ENCODE measurements at regions not wholly inside any gene's neighbourhood (a gene's known extent, or its start where the extent isn't known, plus 50 kb on each side); places are given as distances from the start of the nearest gene placed in this dataset.

DNA sequence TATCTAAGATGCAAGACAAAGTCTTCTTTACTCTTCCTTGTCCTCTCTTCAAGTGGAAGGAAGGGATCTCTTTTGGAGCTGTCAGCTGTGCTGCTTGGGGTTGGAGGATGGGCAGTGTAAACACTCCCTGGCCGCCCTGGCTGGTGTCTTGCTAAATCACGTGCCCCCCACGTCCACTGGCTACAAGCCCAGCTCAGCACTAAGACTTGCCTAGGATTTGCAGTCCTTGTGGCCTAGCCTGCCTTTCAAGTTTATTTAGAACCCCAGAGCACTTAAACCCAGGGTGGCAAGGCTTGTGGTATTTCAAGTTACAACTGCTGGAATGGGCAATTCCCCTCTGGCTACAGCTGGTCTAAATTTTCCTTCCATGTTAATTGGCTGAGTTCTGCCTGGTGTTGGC is 272.4 kb upstream of the MYO3A start:
- no peak for DNase-seq

DNA sequence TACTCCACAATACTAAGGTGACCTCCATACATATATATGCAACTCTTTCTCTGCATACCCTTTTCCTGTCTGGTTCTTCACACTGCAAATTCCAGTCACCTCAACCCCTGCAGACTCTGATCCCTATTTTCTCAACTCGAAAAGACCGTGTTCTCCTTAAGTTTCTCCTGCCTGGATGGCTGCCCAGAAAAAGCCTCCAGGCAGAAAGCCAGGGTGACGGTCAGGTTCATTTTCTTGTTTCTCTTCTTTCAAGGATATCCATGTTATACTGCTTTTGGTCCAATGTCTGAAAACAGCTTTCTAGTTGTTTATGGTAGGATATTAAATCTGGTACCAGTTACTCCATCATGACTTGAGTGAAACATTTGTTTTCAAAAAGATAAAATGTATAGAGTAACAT is 267.8 kb upstream of the MYO3A start:
- no peak for DNase-seq

DNA sequence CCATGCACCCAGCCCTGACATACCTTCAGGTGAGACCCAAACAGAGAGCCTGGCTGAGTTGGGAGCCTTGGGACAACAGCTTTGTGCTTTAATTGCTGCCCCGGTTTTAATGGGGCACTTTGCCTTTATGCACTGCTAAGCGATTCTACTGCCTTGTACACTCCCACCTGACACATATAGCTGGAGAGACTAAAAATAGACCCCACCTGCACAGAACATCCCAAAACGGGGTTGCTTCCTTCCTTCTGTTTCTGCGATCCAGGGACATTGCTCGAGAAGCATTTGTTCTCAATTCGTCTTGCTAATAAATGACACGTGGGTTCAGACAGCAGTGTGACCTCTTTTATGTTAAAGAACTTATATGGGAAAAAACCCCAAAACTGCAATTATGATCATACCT is 258.8 kb upstream of the MYO3A start:
- DNase-seq: no peak

DNA sequence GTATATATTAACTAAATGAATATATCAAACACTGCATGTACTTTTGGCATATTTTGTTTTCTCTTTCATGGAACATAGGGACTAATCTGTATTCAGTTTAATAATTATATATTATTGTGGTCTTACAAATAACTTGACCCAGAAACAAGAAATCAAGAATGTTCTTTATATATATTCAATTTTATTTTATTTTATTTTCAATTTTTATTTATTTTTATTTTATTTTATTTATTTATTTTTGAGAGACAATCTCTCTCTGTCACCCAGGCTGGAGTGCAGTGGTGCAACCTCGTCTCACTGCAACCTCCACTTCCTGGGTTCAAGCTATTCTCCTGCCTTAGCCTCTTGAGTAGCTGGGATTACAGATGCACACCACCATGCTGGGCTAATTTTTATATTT is 258.4 kb upstream of the MYO3A start:
- no peak for DNase-seq

DNA sequence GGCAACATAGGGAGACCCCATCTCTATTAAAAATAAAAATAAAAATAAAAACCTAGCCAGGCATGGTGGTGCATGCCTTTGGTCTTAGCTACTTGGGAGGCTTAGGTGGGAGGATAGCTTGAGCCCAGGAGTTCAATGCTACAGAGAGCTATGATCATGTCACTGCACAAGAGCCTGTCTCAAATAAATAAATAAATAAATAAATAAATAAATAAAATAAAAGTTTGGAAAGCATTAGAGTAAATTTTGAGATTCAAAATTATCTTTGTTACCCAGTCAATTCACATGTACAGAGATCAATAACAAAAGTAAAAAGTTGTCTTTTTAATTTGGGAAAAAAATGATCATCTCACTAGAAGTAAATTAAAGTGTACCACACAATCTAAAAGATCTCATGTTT is 255.8 kb upstream of the MYO3A start:
- no peak for DNase-seq

DNA sequence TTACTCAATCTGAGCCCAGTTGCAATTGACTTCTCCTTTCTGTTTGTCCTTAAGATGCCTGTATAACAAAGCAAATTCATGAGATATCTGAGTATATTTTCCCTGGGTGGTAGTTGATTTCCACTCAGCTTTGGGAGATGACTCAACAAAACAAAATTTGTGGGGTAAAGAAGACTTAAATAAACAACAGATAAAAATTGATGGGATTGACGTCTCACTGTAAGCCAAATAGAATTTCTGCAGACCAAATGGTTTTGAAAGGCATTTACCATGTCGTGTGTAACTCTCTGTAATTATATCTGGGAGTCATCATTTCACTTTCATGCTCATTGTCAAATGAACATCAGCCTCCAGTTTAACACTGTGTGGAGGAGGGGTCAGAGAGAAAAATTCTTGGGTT is 255.4 kb upstream of the MYO3A start:
- DNase-seq: no peak

DNA sequence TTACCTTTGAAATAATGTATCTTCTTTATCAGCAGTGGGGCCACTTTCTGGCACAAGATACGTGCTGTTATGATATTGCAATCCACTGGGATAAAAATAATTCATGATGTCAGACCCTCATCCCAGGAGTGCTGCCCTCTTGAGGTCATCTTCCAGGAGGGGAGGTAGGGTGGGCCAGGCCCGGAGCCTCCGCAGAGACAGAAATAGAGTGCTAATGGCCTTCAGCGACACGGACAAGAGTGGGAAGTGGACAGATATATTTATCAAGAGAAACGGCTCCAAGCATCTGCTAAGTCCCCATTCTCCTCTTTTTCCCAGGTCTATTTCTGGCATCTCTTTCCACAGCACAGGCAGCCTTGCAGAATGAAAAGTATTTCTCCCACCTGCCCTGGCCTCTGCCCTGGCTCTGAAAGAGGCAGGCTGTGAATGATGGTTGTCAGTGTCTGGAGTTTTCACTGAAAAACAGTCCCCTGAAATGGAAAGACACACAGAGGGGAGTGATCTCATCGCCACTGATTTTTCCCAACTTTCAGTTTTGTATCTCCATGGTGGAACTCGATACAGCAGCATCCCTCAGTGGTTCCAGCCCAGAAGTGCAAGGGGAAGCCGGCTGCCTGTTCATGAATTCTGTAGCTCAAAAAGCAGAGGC is 251.7 kb upstream of the MYO3A start:
- no peak for DNase-seq

DNA sequence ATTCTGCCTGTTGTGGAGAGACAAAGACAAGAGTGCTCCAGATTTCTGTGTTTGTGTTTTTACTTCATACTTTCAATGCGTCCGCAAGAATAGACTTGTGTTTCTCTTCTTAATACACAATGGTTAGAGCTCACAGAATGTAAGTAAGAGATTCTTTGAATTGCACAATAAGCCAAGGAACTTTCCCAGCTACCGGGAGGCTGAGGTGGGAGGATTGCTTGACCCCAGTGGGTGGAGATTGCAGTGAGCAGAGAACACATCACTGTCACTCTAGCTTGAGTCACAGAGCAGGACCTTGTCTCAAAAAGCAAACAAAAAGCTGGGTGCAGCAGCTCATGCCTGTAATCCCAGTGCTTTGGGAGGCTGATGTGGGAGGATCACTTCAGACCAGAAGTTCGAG is 250.7 kb upstream of the MYO3A start:
- DNase-seq: no peak

DNA sequence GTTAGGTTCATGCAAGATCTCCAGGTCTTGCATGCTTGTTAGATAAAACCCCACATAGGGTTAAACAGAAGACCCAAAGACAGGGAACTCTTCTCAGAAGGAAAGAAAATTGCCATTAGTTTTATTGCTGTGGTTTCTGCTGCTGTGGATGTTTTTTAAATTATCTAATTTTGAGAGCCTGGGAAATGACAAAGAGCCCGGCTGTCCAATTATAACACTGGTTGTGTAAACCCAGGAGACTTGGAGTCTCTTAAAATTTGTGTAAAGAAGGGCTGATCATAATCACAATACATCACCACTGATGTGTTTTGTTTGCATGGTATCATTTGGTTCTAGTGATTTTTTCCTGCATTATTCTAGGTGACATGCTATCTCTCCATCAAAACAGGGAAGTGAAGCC is 246.5 kb upstream of the MYO3A start:
- DNase-seq: no peak

DNA sequence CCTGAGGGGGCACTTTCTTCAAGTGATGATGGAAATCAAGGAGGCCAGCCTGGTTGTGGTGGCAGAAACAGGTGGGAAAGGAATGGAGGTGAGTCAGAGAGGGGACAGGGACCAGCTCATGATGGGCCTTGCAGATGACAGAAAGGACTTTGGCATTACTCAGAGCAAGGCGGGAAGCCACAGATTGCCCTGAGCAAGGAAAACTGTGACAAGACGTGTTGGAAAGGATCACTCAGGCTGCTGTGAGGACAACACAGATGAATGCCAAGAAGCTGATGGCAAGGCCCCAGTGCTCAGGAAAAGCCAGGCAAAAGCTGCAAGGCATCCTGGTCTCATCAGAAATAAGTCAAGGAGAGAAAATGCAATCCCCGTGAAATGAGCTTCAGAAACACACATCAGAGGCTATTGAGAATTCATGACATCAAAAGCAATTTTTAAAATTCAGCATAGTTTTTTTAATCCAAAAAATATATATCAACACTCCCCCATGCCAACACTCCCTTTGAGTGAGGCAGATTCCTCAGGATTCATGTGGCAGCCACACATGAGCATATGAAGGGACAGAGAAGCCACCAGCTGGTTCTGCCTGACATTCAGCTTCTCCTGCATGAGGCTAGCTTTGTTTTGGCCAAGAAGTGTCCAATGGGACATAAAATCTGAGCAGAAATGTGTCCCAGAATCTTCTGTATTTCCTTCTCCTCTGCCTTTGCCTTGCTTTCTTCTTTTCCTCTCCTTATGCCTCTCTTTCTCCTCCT is 244.5 kb upstream of the MYO3A start:
- DNase-seq: no peak

DNA sequence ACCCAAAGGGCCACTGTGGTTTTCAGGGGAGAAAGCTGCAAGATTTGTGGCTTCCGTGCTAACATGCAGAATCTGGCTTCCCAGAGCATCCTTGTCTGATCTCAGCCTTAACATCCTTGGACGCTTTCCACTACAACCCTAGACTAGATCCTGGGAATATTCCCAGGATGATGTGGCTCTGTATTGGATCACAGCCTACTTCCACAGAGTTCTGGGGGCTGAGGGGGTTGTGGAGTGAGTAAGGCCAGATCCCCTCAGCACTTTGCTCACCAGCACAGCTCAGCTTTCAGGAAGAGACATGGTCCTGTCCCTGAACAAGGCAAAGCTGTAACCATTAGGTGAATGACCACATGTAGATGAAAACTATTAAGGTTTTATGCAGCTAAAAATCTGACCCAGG is 241.3 kb upstream of the MYO3A start:
- no peak for DNase-seq

DNA sequence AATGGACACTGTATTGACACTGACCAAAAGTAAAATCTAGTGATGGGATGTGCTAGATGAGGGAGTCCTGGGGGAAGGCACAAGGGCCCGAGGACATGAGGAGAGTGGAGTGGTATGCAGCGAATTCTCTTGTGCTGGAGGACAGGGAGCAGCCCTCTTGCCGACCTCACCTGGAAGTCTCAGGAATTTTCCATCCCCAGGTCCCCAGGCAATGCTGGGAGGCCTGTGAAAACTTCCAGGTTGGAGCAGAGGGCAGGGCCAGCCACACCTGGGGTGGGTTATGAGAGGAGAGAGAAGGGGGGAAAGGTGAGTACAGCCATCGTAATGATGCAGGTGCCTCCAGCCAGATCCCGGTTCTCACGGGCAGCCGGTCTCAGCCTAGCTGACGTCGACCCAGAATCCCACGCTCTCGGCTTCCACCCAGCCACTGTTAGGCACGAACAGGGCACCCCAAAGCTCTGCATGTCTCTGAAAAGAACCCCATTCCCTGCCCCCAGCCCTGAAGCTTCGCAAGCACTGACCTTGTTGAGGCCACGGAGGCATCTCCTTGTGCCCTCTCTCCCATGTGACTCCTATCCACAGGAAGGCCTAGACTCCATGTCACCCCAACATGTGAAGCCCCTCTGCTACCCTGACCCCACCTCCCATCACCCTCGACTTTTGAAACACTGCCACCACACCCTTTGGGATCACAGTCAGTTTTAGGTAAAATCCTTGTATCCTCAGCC is 239.7 kb upstream of the MYO3A start:
- DNase-seq: no peak

DNA sequence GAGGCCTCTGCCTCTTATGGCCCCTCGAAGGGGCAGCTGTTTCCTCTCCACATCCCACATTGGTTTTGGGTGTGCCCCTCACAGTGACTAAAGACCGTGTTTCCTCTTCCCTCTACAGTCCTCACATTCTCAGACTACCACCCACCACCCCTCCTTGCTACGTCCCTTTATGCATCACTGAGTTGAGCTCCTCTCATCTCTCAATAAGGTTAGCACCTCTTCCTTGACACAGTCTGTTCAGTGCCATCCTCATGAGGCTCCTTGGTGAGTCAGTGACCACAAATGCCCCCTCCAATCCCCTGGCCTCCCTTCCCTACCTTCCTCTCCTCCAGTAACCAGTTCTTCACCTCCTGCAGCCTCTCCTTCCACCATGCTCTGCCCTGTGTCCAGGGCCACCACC is 239.1 kb upstream of the MYO3A start:
- DNase-seq: no peak

DNA sequence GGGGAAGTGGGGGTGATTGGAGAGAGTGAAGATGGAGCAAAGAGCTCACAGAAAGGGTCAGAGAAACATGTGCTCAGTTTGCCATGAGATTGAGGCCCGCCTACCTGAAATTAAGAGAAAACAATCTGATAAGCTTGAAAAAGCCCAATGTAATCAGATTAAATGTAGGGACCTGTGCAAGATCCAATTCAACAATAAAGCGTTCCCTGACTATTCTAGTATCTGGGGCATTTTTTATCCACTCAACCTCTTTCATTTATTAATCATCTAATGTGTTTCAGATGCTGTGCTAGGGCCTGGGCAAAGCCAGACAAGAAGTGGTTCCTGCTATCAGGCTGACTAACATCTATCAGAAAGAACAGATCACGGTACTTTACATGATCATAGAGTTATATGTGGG is 238.4 kb upstream of the MYO3A start:
- no peak for DNase-seq

DNA sequence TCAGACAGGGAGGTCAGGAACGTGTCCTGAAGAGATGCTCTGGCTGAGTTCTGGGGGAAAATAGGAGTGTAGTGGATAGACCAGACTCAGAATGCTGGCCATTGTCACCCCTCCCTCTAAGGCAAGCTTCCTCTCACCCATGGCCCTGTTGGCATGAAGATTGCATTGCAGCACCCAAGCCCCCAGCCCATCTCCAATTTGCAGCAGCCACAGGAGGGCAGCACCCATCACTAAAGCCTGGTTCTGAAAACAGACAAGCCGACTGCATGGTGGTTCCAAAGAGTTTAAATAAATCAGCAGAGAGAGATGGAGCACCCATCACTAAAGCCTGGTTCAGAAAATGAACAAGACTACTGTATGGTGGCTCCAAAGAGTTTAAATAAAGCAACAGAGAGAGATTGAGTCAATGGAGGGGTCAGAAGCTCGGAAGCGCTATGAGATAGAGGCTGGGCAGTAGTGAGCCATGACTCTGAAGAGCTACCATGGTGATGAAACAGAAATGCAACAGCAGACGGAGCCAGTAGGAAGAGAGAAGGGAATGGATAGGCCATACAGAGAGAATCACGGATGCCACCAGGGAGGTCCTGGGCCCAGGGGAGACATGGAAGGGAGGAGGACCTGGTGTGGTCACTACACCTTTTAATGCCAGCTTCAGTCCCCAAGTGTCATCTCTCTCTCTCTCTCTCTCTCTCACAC is 237.9 kb upstream of the MYO3A start:
- DNase-seq: no peak

DNA sequence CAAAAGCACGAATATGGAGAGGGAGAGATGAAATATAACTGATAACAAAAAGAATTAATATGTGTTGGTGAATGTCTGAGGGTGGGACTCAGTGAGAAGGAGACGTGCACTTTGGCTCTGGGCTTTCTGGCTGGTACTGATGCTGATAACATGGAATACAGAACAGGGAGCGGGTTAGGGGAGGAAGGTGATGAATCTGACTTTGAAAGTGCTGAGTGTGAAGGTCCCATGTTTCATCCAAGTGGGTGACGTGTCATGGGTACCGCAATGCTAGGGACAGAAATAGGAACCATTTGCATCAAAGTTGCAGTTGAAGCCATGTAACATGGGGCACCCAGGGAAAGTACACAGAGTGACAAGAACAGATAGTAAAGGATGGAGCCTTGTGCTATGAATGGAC is 236.6 kb upstream of the MYO3A start:
- DNase-seq: no peak

DNA sequence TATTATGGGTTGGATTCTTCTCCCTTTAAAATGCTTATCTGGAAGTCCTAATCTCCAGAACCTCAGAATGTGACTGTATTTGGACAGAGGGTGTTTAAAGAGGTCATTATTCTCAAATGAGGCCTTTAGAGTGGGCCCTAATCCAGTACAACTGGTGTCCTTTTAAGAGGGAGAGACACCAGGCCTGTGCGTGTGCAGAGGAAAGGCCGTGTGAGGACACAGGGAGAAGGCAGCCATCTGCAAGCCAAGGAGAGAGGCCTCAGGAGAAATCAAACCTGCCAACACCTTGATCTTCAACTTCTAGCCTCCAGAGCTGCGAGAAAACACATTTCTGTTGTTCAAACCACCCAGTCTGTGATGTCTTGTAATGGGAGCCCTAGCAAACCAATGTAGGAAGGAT is 235.4 kb upstream of the MYO3A start:
- no peak for DNase-seq

DNA sequence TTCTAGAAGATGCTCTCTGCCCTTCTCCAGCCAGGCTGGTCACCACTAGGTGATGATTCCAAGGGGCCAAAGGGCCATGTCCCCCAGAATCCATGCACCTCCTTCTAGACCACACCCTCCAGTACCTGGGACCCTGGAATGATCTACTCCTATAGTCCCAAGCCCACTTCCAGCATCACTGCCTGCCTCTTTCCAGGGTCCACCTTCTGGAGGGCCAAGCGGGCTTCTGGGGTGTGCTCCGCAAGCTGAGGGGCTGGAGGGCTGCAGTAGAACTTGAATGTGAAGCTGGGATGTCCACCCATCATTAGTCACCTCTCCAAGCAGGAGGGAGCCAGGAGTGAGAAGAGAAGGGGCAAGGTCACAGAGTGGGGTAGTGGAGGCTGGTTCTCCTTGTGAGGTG is 234.4 kb upstream of the MYO3A start:
- DNase-seq: no peak

DNA sequence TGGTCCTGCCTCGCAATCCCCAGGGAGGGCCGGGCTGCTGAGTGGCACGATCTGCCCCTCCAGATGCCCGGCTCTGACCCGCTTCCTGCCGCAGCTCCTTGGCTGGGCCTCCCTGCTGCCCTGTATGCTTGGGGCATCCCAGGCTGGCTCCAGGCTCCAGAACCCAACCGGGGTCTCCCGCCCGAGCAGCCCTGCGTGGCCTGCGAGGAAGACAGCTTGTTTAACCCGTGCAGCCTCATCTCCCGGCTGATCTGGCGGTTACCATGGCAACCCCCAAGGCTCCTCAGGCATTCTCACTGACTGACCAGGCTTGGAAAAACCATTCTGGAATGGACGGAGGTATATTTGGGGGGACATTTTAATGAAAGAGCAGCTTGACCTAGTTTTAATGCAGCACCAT is 232.4 kb upstream of the MYO3A start:
- no peak for DNase-seq

DNA sequence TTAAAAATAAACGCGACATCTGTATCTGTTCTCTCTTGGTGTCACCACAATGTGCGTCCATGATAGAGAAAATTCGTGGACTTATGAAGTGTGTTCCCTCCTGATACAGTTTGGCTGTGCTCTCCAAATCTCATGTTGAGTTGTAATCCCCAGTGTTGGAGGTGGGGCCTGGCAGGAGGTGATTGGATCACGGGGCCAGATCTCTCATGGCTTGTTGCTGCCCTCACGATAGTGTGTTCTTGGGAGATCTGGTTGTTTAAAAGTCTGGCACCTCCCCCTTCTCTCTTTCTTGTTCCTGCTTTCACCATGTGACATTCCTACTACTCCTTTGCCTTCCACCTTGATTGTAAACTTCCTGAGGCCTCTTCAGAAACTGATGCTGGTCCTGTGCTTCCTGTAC is 229.4 kb upstream of the MYO3A start:
- no peak for DNase-seq

DNA sequence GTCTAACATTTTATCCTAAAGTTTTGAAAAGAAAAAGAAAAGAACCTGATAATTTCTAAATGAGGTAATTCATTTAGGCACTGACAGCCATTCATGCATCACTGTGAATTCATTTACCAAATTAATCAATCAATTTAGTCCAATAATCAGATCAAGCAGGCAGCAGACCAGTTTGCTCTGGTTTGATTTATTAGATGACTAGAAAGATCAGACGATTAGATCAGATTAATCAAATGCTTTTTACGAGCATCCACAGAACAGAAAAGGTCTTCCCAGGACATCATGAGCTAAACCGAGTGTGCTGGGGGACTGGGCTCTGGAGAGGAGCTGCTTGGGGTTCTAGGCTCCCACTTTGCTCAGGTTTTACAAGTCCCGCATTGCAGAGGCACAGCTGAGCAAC is 226.5 kb upstream of the MYO3A start:
- no peak for DNase-seq

DNA sequence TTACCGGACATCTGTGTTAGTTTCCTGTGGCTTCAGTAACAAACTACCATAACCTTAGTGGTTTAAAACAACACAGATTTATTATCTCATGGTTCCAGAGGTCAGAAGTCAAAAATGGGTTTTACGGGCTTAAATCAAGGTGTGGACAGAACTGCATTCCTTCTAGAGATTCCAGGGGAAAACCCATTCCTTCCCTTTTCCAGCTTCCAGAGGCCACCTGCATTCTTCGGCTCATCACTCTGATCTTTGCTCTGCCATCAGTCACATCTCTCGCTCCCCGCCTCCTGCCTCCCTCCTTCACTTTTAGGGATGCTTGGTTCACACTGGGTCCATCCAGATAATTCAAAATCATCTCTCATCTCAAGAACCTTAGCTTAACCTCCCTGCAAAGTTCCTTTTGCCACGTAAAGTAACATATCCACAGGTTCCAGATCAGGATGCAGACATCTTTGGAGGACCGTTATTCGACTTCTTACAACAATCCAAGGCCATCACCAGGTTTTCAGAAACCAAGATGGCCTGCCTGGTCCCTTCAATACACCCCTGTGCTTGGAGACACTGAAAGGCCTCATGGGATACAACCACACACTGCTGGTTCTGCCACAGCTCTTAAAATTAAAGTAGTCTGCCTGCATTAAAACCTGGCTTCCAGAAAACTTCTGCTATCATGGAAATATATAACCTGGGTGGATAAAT is 225.9 kb upstream of the MYO3A start:
- no peak for DNase-seq

DNA sequence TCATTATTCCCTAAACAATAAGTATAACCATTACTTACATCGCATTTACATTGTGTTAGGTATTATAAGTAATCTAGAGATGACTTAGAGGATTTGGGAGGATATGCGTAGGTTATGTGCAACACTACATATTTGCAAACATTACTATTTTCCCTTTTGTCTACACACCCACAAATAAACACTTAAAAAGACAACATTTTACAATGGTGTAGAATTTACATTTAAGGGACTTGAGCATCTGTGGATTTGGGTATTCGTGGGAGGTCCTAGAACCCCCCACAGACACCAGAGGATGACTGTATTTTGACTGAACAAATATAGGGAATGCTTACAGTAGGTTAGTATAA is 220.2 kb upstream of the MYO3A start:
- DNase-seq: no peak
